Endothelial cell of umbilical vein (primary cell): ENCODE measurements at regions not wholly inside any gene's neighbourhood (a gene's known extent, or its start where the extent isn't known, plus 50 kb on each side); places are given as distances from the start of the nearest gene placed in this dataset.

Experiments
- BruUV-seq: library from RNA; stranded (reverse); fragments of 400-500 nt; replicated peaks from 2 replicates; lab custom pipeline; 2021; lab: Mats Ljungman, UMichigan
- CTCF ChIA-PET: fragments of 300-600, 350-600 bp; sonication (Branson Sonifier 250); formaldehyde crosslinking; loops from one replicate; lab custom pipeline; 2021; ENCODE audit warnings: antibody characterized with exemption, inconsistent platforms; lab: Charles Lee
- POLR2A ChIA-PET: fragments of 300-600, 350-600 bp; sonication (Branson Sonifier 250); formaldehyde crosslinking; loops from one replicate; lab custom pipeline; 2021; ENCODE audit warnings: antibody characterized with exemption, inconsistent platforms; lab: Charles Lee
- DNase-seq: peaks from one replicate; pipeline ENCODE4 v3.0.0-alpha.2; 2011; ENCODE audit warnings: low read depth, low spot score
- FAIRE-seq: peaks from 2 replicates; lab custom pipeline; 2011; peaks lifted over from hg19 to GRCh38; lab: Jason Lieb, UNC
- H2AFZ ChIP-seq: 2 replicates; pipeline ENCODE4 v1.6.0; 2012; ENCODE audit warnings: low read depth, low read length, control low read depth, inconsistent platforms
- H3K27ac ChIP-seq: 2 replicates; pipeline ENCODE4 v1.5.1; 2011; ENCODE audit warnings: low read depth, mild to moderate bottlenecking, control low read depth, low read length, moderate library complexity; ENCODE audit not compliant: insufficient read depth
- H3K27me3 ChIP-seq, 2 experiments: 2 replicates each; pipeline versions ENCODE4 v1.6.0 to v1.6.1; 2011; ENCODE audit warnings: low read length in 2 of 2, mixed read lengths in 1 of 2; ENCODE audit not compliant: control insufficient read depth in 2 of 2, insufficient read depth in 2 of 2
- H3K36me3 ChIP-seq, 2 experiments: 2 replicates in 1 of 2; 3 replicates in 1 of 2; pipeline ENCODE4 v1.5.1; 2011; ENCODE audit warnings: low read length in 2 of 2, mild to moderate bottlenecking in 1 of 2, moderate library complexity in 1 of 2; ENCODE audit not compliant: control insufficient read depth in 2 of 2, insufficient read depth in 2 of 2; ENCODE audit errors: extremely low read depth in 1 of 2
- H3K4me1 ChIP-seq: 3 replicates; pipeline ENCODE4 v1.5.1; 2011; ENCODE audit warnings: mild to moderate bottlenecking, low read length; ENCODE audit not compliant: control insufficient read depth, insufficient read depth; ENCODE audit errors: extremely low read depth
- H3K4me2 ChIP-seq: 2 replicates; pipeline ENCODE4 v1.6.1; 2011; ENCODE audit warnings: low read length, control low read depth, mixed read lengths; ENCODE audit not compliant: insufficient read depth
- H3K4me3 ChIP-seq, 3 experiments: fragments of 200-600 bp in 1 of 3; sonication (generic), shearing (Covaris generic) in 1 of 3; replicated peaks in 1 of 3; 2 replicates each; pipeline ENCODE4 v1.5.1; 2011 to 2016; ENCODE audit warnings: control low read depth in 3 of 3, low read length in 3 of 3, mild to moderate bottlenecking in 2 of 3, inconsistent platforms in 1 of 3, low read depth in 1 of 3, moderate library complexity in 1 of 3; ENCODE audit not compliant: insufficient read depth in 1 of 3
- H3K79me2 ChIP-seq: 2 replicates; pipeline ENCODE4 v1.6.0; 2012; ENCODE audit warnings: low read length, inconsistent platforms; ENCODE audit not compliant: control insufficient read depth, insufficient read depth
- H3K9ac ChIP-seq: replicated peaks from 2 replicates; pipeline ENCODE3; 2011; ENCODE audit warnings: low read length, control low read depth; ENCODE audit not compliant: insufficient read depth; ENCODE audit errors: extremely low read depth
- H3K9me1 ChIP-seq: replicated peaks from 3 replicates; pipeline ENCODE4 v1.6.0; 2011; ENCODE audit warnings: mild to moderate bottlenecking, low read length; ENCODE audit not compliant: control insufficient read depth, insufficient read depth; ENCODE audit errors: extremely low read depth
- H3K9me3 ChIP-seq: replicated peaks from 2 replicates; pipeline ENCODE4 v1.5.1; 2012; ENCODE audit warnings: low read length, inconsistent platforms; ENCODE audit not compliant: control insufficient read depth, insufficient read depth
- H4K20me1 ChIP-seq: replicated peaks from 2 replicates; pipeline ENCODE3; 2011; ENCODE audit warnings: mild to moderate bottlenecking, low read length; ENCODE audit not compliant: control insufficient read depth, insufficient read depth; ENCODE audit errors: extremely low read depth
- EZH2 ChIP-seq: IDR thresholded peaks from 2 replicates; pipeline ENCODE4 v1.6.1; 2012; ENCODE audit warnings: borderline replicate concordance, low read depth, mild to moderate bottlenecking, moderate library complexity, low read length, inconsistent platforms; ENCODE audit not compliant: severe bottlenecking
- FOS ChIP-seq: IDR thresholded peaks from 2 replicates; pipeline ENCODE4 v1.6.1; 2011; ENCODE audit warnings: mild to moderate bottlenecking, low read length, moderate library complexity, borderline replicate concordance; ENCODE audit not compliant: insufficient read depth
- GATA2 ChIP-seq: IDR thresholded peaks from 2 replicates; pipeline ENCODE4 v1.7.0; 2011; ENCODE audit warnings: low read depth, mild to moderate bottlenecking, moderate library complexity, mixed read lengths, low read length; ENCODE audit not compliant: insufficient read length, insufficient read depth
- JUN ChIP-seq: IDR thresholded peaks from 2 replicates; pipeline ENCODE4 v1.6.1; 2011; ENCODE audit warnings: borderline replicate concordance, low read depth; ENCODE audit not compliant: insufficient read length, insufficient read depth
- MYC ChIP-seq: IDR thresholded peaks from one replicate; pipeline ENCODE4 v1.6.1; 2011; ENCODE audit warnings: mild to moderate bottlenecking, low read depth, low read length
- POLR2A ChIP-seq: IDR thresholded peaks from 2 replicates; pipeline ENCODE4 v1.6.1; 2012; ENCODE audit warnings: low read depth, mild to moderate bottlenecking, control low read depth, low read length
- POLR2AphosphoS5 ChIP-seq: IDR thresholded peaks from 2 replicates; pipeline ENCODE4 v1.6.1; 2012; ENCODE audit warnings: low read depth, mild to moderate bottlenecking, control low read depth, low read length, moderate library complexity; ENCODE audit not compliant: insufficient read depth
- dilution Hi-C: fragments of 300-500 bp; cut with MboI; formaldehyde crosslinking; loops from one replicate; pipeline ENCODE4 v1.15.0; 2019; ENCODE audit warnings: low sequenced_read_pairs; ENCODE audit not compliant: extremely low pct_ligation_motif_present
- intact Hi-C: fragments of 100-400 bp; cut with micrococcal nuclease; formaldehyde crosslinking; loops from one replicate; pipeline ENCODE4 v1.10.0; 2022
- TF ChIP-seq, protein P1 (sequence below): IDR thresholded peaks from 2 replicates; pipeline ENCODE4 v1.6.1; 2011; ENCODE audit not compliant: insufficient read depth, insufficient read length
- TF ChIP-seq, protein P2 (sequence below), 2 donors: IDR thresholded peaks; 1 replicate in 1 of 2; 2 replicates in 1 of 2; pipeline ENCODE4 v1.5.1; 2011; ENCODE audit warnings: low read length in 2 of 2, mild to moderate bottlenecking in 2 of 2, moderate library complexity in 2 of 2, control low read depth in 1 of 2, inconsistent platforms in 1 of 2, low read depth in 1 of 2; ENCODE audit not compliant: insufficient read depth in 1 of 2; ENCODE audit errors: extremely low read depth in 1 of 2

DNA sequence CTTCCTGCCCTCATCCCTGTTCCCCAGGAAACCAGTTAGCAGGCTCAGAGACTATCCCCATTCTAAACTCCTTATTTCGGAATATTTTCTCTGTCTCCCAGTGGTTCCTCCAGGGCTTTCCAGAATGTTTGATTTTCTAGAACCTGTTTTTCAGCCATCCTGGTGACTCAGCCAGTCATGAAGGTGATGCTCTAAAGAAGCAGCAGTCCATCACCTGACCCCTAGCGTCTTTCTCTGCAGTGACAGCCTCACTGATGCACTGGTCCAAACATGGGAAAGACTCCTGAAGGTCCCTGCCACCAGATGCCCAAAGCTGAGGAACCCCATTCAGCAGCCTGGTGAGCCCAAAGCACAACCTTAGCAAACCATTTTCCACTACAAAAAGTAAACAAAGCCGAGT lies 212.6 kb downstream of the PHETA1 start:
- Histone ChIP-seq H3K9me1 (no peaks in the 10 kb centered on the region), H3K27ac (no peak overlapping the region), H3K27me3 (peaks cover 0 to 2% of the 10 kb centered on the region in 2 experiments), H3K79me2 (no peaks in the 10 kb centered on the region), H4K20me1 (no peaks in the 10 kb centered on the region), H3K36me3 (no peaks in the 10 kb centered on the region), H2AFZ (no peak overlapping the region), H3K9me3 (no peaks in the 10 kb centered on the region), H3K4me1 (no peaks in the 10 kb centered on the region), H3K9ac (no peak overlapping the region), H3K4me2 (no peak overlapping the region), H3K4me3 (no peak overlapping the region)
- intact Hi-C loops (no loop called here), dilution Hi-C loops (no loop called here)
- FAIRE-seq (no peak), DNase-seq (no peak)
- TF ChIP-seq, protein P1, sequence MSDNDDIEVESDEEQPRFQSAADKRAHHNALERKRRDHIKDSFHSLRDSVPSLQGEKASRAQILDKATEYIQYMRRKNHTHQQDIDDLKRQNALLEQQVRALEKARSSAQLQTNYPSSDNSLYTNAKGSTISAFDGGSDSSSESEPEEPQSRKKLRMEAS, result no peak
- TF ChIP-seq JUN, result no peak
- TF ChIP-seq MYC, result no peak
- TF ChIP-seq GATA2, result no peak
- TF ChIP-seq, protein P2, sequence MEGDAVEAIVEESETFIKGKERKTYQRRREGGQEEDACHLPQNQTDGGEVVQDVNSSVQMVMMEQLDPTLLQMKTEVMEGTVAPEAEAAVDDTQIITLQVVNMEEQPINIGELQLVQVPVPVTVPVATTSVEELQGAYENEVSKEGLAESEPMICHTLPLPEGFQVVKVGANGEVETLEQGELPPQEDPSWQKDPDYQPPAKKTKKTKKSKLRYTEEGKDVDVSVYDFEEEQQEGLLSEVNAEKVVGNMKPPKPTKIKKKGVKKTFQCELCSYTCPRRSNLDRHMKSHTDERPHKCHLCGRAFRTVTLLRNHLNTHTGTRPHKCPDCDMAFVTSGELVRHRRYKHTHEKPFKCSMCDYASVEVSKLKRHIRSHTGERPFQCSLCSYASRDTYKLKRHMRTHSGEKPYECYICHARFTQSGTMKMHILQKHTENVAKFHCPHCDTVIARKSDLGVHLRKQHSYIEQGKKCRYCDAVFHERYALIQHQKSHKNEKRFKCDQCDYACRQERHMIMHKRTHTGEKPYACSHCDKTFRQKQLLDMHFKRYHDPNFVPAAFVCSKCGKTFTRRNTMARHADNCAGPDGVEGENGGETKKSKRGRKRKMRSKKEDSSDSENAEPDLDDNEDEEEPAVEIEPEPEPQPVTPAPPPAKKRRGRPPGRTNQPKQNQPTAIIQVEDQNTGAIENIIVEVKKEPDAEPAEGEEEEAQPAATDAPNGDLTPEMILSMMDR (IDR thresholded peaks at IDR 0.05; ENCODE audit: extremely low read depth in 1 of 2, insufficient read depth in 1 of 2, low read depth in 1 of 2, low read length in 2 of 2), result no peak
- TF ChIP-seq FOS, result no peak
- TF ChIP-seq POLR2AphosphoS5, result no peak
- TF ChIP-seq EZH2, result no peak
- no peak for TF ChIP-seq POLR2A
- BruUV-seq, result no TSS peak
- ChIA-PET CTCF (no interaction called here), POLR2A (no interaction called here)
